ENCODE measurements at regions not wholly inside any gene's neighbourhood (a gene's known extent, or its start where the extent isn't known, plus 50 kb on each side); places are given as distances from the start of the nearest gene placed in this dataset.

DNA sequence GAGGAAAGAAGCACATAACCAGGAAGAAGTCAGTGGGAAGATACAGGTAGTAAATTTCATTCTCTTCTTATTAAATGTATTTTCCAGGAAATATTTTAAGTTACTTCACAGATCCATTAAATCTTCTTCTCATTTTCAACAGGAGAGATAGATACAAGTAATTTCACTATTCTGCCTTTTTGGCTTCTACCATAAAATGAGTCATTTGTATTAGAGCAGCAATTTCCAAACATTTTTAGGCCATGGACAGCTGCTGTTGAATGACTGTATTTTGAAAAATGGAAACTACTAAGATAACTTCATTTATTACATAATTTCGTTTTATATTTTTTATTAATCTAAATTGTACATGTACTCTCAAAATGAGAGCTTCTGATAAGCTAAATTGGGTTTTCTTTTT, 809.6 kb upstream of the API5 start:
- TF ChIP-seq, protein P1, sequence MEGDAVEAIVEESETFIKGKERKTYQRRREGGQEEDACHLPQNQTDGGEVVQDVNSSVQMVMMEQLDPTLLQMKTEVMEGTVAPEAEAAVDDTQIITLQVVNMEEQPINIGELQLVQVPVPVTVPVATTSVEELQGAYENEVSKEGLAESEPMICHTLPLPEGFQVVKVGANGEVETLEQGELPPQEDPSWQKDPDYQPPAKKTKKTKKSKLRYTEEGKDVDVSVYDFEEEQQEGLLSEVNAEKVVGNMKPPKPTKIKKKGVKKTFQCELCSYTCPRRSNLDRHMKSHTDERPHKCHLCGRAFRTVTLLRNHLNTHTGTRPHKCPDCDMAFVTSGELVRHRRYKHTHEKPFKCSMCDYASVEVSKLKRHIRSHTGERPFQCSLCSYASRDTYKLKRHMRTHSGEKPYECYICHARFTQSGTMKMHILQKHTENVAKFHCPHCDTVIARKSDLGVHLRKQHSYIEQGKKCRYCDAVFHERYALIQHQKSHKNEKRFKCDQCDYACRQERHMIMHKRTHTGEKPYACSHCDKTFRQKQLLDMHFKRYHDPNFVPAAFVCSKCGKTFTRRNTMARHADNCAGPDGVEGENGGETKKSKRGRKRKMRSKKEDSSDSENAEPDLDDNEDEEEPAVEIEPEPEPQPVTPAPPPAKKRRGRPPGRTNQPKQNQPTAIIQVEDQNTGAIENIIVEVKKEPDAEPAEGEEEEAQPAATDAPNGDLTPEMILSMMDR (IDR thresholded peaks at IDR 0.05): no peak

DNA sequence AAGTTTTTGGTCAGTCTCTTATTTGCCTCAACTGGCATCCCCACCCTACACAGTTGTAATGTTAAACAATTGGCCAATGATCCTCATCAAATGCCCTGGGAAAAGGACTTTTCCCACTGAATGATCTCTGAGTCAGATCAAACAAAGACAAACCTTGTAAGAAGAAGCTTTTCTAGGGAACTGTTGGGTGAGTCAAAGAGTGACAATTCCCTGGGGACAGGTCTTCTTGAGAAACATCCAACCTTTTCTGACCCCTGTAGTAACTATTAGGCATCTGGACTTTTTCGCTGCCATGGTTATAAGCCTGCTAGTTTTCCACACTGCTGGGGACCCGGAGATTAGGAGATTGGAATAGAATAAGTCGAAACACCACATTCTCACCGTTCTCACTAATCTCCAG, 789.8 kb upstream of the API5 start:
- no peak for DNase-seq

More for the DNA sequence above, 809.6 kb upstream of the API5 start:
- Histone ChIP-seq H3K27ac (no peak overlapping the region), H3K9me3 (no peaks in the 10 kb centered on the region), H3K36me3 (no peaks in the 10 kb centered on the region), H3K4me3 (no peak overlapping the region), H3K9ac (ENCODE audit: low read depth in 2 of 2, low read length in 2 of 2) (no peak overlapping the region), H3K4me1 (no peaks in the 10 kb centered on the region), H3K27me3 (no peaks in the 10 kb centered on the region)
- intact Hi-C loops (cut with DNase I): no loop called here
- DNase-seq: no peak

DNA sequence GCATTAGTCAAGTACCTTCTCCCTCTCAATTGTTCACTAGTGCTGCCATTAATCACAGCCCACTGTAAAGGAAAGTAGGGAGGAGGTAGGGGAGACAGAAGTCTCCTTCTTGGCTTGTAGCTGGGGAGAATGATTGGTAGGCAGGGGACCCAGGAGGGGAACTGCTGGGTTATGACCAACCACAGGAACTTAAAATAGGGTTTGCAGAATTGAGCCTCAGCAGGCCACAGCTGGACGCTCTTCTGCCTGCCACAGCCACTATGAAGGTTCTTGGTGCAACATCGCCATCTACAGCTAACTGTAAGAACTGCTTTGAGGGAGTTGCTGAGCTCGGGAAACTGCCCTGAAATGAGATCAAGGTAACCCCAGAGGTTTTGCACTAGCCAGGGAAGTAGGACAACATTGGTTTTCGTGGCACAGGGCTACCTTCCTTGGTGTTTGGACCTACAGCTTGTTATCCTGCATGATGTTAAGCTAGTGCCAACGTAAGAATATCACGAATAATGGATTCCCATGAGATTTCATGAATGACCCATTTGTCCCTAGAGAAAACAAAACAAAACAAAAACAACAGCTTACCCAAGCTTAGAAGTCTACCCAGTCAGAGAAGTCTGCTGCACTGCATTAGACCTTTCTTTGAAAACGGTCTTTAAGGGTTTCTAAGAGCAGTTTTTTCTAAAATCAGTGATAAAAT, 787.1 kb upstream of the API5 start:
- peak; percentile 42 for DNase-seq
- Histone ChIP-seq H3K9me3 (no peaks in the 10 kb centered on the region), H3K27me3 (no peaks in the 10 kb centered on the region), H3K9ac (ENCODE audit: low read depth in 2 of 2, low read length in 2 of 2) (no peak overlapping the region), H3K36me3 (no peaks in the 10 kb centered on the region), H3K27ac (no peak overlapping the region), H3K4me3 (no peak overlapping the region), H3K4me1 (no peaks in the 10 kb centered on the region)
- TF ChIP-seq, protein P1 (IDR thresholded peaks at IDR 0.05): peak; percentile 71
- intact Hi-C loops (cut with DNase I): loop anchor here (5.0 kb wide), 1 partner anchor 1067 kb away; the partner anchor contains the start of gene LRRC4C

More for the DNA sequence above, 789.8 kb upstream of the API5 start:
- Histone ChIP-seq H3K27ac (no peak overlapping the region), H3K9me3 (no peaks in the 10 kb centered on the region), H3K4me3 (no peak overlapping the region), H3K9ac (ENCODE audit: low read depth in 2 of 2, low read length in 2 of 2) (no peak overlapping the region), H3K4me1 (no peaks in the 10 kb centered on the region), H3K36me3 (no peaks in the 10 kb centered on the region), H3K27me3 (no peaks in the 10 kb centered on the region)
- TF ChIP-seq, protein P1 (IDR thresholded peaks at IDR 0.05): no peak
- intact Hi-C loops (cut with DNase I): loop anchor here (5.0 kb wide), 1 partner anchor 1065 kb away; the partner anchor contains the start of gene LRRC4C

DNA sequence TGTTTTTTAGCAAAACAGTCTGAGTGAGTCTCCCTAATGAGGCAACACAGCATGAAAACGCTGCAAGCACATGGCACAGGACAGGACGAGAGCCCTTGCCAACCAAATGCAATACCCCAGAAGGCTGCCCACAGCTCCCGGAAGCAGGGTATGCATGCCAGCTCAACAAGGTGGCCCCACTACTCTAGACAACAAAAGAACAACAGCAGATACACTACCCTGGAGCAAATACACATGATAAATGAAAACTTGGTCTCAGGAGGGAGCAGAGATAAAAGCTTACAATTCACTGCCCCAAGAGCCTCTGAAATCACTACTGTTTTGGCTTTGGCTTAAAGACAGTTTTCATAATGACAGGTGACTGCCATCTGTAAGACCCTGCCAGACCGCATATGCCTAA, 785.4 kb upstream of the API5 start:
- intact Hi-C loops (cut with DNase I): no loop called here
- Histone ChIP-seq H3K9me3 (no peaks in the 10 kb centered on the region), H3K27me3 (no peaks in the 10 kb centered on the region), H3K27ac (no peak overlapping the region), H3K4me1 (no peaks in the 10 kb centered on the region), H3K4me3 (no peak overlapping the region), H3K36me3 (no peaks in the 10 kb centered on the region), H3K9ac (ENCODE audit: low read depth in 2 of 2, low read length in 2 of 2) (no peak overlapping the region)
- DNase-seq: no peak
- TF ChIP-seq, protein P1 (IDR thresholded peaks at IDR 0.05): no peak

DNA sequence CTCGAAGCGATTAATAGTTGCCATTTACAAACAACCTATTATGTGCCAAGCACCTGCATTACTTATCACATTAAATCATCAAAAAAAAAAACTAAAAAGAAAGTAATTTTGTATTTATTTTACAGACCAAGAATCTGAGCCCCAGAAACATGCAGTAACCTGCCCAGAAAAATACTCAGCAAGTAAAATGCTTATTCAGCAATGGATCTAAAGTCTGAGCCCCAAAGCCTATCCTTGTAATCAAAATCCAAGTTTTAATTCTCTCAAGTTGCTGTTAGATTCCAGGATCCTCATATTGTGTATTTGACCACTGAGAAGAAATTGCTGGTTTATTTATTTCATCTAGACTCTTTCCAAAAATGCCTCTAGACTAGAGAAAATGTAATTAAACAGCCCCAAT, 783.3 kb upstream of the API5 start:
- intact Hi-C loops (cut with DNase I): no loop called here
- no peak overlapping the region for H3K27ac ChIP-seq
- no peak overlapping the region for H3K4me3 ChIP-seq
- DNase-seq: no peak
- H3K27me3 ChIP-seq: no peaks in the 10 kb centered on the region
- no peaks in the 10 kb centered on the region for H3K4me1 ChIP-seq
- no peak overlapping the region for H3K9ac ChIP-seq (ENCODE audit: low read depth in 2 of 2, low read length in 2 of 2)
- H3K36me3 ChIP-seq: no peaks in the 10 kb centered on the region
- no peaks in the 10 kb centered on the region for H3K9me3 ChIP-seq
- TF ChIP-seq, protein P1 (IDR thresholded peaks at IDR 0.05): no peak
